ENCODE measurements at regions not wholly inside any gene's neighbourhood (a gene's known extent, or its start where the extent isn't known, plus 50 kb on each side); places are given as distances from the start of the nearest gene placed in this dataset.

DNA sequence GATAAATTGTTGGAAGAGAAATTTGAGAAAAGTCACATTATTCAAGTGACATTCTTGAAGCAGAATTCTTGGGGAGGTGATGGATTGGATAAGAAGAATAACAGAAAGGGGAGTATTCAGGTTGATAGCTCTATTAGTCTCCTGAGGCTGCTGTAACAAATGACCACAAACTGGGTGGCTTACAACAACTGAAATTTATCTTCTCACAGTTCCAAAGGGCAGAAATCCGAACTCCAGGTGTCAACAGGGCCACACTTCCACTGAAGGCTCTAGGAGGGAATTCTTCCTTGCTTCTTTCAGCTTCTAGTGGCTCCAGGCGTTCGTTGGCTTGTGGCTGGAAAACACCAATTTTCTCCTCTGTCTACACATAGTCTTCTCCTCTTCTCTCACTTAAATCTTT, 99.8 kb downstream of the TES start:
- peaks cover 7% of the 10 kb centered on the region for H3K4me1 Mint-ChIP-seq (ENCODE audit: low read depth)
- DNase-seq (no peak), ATAC-seq (replicated peaks in 1 of 2) (no peak)
- peaks cover 21% of the 10 kb centered on the region for H3K27me3 Mint-ChIP-seq (ENCODE audit: low read depth)
- H3K9me3 Mint-ChIP-seq = no peaks in the 10 kb centered on the region
- no peak overlapping the region for H3K4me3 Mint-ChIP-seq
- H3K27ac Mint-ChIP-seq = no peak overlapping the region
- H3K36me3 Mint-ChIP-seq (ENCODE audit: insufficient read depth in 2 of 2) = no peaks in the 10 kb centered on the region

DNA sequence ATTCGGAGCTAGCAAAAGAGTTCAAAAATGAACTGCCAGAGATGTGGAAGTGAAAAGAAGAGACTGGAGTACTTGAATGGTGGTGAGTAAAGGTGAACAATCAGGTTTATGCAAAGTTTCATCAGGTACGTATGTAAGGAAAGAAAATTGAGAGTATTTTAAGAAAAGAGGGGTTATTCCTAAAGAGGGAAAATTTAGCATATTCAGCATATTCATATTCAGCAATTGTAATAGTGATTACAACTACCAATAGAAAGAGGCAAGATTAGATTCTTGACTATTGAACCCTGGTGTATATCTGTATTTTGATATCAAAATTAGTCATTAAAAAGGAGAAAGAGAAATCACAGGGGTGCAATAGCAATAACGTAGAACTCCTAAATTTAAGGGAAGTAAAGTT, 100.9 kb downstream of the TES start:
- DNase-seq (no peak), ATAC-seq (replicated peaks in 1 of 2) (no peak)
- peaks cover 14% of the 10 kb centered on the region for H3K27me3 Mint-ChIP-seq (ENCODE audit: low read depth)
- peaks cover 7% of the 10 kb centered on the region for H3K4me1 Mint-ChIP-seq (ENCODE audit: low read depth)
- H3K4me3 Mint-ChIP-seq = no peak overlapping the region
- no peaks in the 10 kb centered on the region for H3K36me3 Mint-ChIP-seq (ENCODE audit: insufficient read depth in 2 of 2)
- H3K27ac Mint-ChIP-seq = no peak overlapping the region
- H3K9me3 Mint-ChIP-seq = no peaks in the 10 kb centered on the region

DNA sequence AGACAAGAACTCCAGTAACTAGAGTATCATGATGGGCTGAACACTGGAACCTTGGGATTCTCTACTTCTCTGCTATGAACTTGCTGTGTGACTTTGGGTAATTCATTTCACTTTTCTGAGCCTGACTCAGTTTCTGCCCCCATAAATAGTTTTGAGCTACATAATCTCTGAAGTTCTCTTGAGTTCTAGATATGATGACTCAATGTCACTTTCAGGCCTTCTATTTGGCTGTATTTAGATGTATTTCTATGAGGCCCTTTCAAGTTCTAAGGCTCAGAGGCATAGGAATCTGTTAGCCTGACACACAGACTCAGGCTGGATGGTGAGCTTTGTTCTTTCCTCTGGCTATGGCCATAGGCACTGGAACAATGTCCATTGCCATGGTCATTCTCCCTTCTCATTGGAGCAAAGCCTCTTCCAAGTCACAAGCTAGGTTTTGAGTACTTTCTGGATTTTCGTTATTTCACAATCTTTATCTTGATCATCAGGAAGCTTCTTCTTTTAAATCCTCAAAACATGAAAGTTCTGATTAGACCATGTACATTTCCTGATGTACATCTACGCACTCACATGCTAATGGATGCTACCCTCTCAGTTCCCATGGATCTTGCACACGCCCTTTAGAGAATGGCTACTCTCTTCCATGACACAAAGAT, 101.6 kb downstream of the TES start:
- Mint-ChIP-seq H3K27ac (no peak overlapping the region), H3K36me3 (ENCODE audit: insufficient read depth in 2 of 2) (no peaks in the 10 kb centered on the region), H3K27me3 (ENCODE audit: low read depth) (peaks cover 18% of the 10 kb centered on the region), H3K4me3 (no peak overlapping the region), H3K9me3 (no peaks in the 10 kb centered on the region), H3K4me1 (ENCODE audit: low read depth) (peaks cover 13% of the 10 kb centered on the region)
- ATAC-seq (replicated peaks in 1 of 2) = peak; percentile 85 to 86
- no peak for DNase-seq

DNA sequence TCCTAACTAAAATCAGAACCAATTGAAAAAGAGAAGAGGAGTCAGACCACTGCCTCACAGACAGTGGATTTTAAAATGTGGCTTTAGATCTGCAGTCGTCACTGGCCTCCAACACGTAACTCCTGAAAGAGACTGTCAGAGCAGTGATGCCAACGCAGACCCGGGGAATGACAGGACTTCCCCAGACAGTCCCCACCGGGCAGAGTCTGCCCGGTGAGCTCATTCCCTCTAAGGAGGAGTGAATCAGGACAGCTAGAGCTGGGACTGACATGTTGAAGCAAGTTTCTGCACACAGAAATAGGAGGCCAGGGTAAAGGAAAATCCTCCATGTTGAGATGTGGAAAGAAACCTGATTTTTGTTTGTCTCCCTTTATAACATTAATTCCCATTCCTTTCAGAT, 105.0 kb downstream of the TES start:
- ATAC-seq (replicated peaks in 1 of 2) (no peak), DNase-seq (no peak)
- H3K4me3 Mint-ChIP-seq = no peak overlapping the region
- H3K27me3 Mint-ChIP-seq (ENCODE audit: low read depth) = peaks cover 34% of the 10 kb centered on the region
- H3K36me3 Mint-ChIP-seq (ENCODE audit: insufficient read depth in 2 of 2) = peaks cover 0 to 2% of the 10 kb centered on the region in 2 donors
- peaks cover 18% of the 10 kb centered on the region for H3K4me1 Mint-ChIP-seq (ENCODE audit: low read depth)
- no peak overlapping the region for H3K27ac Mint-ChIP-seq
- H3K9me3 Mint-ChIP-seq = no peaks in the 10 kb centered on the region

DNA sequence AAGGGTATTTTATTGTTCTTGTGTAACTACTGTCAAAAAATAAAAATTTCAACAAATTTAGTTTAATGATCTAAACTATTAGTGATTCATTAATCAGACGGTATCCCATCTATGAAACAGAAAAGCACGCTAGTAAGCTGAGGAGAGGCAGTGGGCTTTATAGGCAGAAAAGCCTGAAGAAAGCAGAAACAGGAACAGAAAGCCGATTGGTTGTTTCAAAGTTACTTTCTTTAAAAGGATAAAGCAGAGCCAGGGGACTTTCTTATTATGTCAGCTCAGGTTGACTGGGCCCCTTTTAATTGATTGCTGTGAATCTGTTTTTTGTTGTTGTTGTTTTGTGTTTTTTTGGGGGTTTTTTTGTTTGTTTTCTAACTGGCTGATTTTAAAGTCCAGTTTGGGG, 105.5 kb downstream of the TES start:
- H3K27me3 Mint-ChIP-seq (ENCODE audit: low read depth) = peaks cover 34% of the 10 kb centered on the region
- peaks cover 18% of the 10 kb centered on the region for H3K4me1 Mint-ChIP-seq (ENCODE audit: low read depth)
- no peak overlapping the region for H3K4me3 Mint-ChIP-seq
- H3K36me3 Mint-ChIP-seq (ENCODE audit: insufficient read depth in 2 of 2) = peaks cover 0 to 2% of the 10 kb centered on the region in 2 donors
- H3K27ac Mint-ChIP-seq = no peak overlapping the region
- no peak for DNase-seq
- no peak for ATAC-seq (replicated peaks in 1 of 2)
- no peaks in the 10 kb centered on the region for H3K9me3 Mint-ChIP-seq

DNA sequence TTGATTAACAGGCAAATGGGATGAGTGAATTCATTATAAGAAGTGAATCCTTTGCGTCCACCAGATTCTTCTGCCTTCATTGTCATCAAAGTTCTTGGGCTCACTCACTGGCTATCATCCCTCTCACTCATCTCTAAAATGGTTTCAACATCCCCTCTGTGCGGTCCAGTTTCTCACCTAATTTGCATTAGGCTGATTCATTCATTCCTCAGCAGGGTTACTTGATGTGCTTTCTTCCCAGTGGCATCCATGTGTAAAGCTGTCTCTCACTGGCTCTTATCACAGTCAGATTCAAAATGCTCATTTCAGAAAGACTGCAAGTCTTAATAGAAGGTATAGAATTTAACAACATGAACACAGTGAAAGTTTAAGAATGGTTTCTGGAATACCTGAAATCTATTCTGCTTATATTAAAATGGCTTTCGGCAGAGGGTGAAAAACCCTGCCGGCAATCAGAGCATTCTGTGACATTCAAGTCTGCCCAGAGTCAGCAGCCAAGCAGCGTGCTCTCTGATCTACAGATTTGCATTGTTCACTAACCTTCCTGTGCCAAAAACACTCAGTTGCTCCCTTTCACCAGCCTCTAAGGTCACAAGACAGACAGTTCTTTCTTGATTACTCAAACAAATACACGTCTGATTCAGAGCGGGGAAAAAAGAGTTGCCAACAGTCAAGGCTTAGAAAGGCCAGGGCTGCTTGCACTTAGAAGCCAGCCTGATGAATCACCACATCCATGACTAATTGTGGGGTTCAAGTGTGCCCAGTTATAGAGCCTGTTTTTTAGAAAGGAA, 106.7 kb downstream of the TES start:
- peaks cover 34% of the 10 kb centered on the region for H3K27me3 Mint-ChIP-seq (ENCODE audit: low read depth)
- peak; percentile 63 to 71 for DNase-seq
- peaks cover 0 to 2% of the 10 kb centered on the region in 2 donors for H3K36me3 Mint-ChIP-seq (ENCODE audit: insufficient read depth in 2 of 2)
- peak overlapping the region; percentile 36 to 56 for H3K4me3 Mint-ChIP-seq
- H3K9me3 Mint-ChIP-seq = no peaks in the 10 kb centered on the region
- H3K27ac Mint-ChIP-seq = peak overlapping the region; percentile 20
- ATAC-seq (replicated peaks in 1 of 2) = peak; percentile 95 to 97
- H3K4me1 Mint-ChIP-seq (ENCODE audit: low read depth) = peaks cover 15% of the 10 kb centered on the region

DNA sequence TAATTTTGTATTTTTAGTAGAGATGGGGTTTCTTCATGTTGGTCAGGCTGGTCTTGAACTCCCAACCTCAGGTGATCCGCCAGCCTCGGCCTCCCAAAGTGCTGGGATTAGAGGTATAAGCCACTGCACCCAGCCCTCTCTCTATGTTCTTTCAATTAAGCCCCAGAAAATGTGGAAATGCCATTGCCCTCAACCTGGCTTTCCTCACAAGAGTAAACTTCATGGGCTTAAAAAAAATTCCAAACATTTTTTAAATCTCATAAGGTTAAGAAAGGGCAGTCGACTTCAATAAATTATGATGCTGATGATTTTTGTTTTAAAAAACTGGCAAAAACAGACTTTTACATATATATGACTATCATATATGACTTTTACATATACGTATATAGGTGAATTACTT, 107.6 kb downstream of the TES start:
- H3K27me3 Mint-ChIP-seq (ENCODE audit: low read depth) = peaks cover 40% of the 10 kb centered on the region

DNA sequence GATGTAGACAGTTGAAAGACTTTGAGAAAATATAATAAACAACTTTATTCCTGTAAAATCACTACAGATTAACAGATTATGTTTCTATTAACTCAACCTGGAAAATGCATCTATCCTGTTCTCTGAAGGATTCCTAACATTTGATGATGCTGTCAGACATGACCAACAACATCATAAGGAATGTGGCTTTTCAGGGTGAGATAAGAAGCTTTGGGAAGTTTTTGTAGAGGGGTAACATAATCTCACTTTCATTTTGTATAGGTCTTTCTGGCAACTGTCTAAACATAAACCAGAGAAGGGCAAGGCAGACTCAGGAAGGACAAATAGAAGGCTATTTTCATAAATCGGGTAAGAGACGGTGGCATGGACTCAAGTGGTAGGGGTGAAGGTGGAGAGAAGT, 112.2 kb downstream of the TES start:
- Mint-ChIP-seq H3K27ac (no peak overlapping the region), H3K4me3 (no peak overlapping the region), H3K4me1 (ENCODE audit: low read depth) (peaks cover 5% of the 10 kb centered on the region), H3K9me3 (no peaks in the 10 kb centered on the region), H3K36me3 (ENCODE audit: insufficient read depth in 2 of 2) (peaks cover 0 to 2% of the 10 kb centered on the region in 2 donors), H3K27me3 (ENCODE audit: low read depth) (peaks cover 19% of the 10 kb centered on the region)
- DNase-seq = no peak
- no peak for ATAC-seq (replicated peaks in 1 of 2)

More for the DNA sequence above, 107.6 kb downstream of the TES start:
- DNase-seq = no peak
- no peak overlapping the region for H3K4me3 Mint-ChIP-seq
- H3K9me3 Mint-ChIP-seq = no peaks in the 10 kb centered on the region
- peaks cover 0 to 2% of the 10 kb centered on the region in 2 donors for H3K36me3 Mint-ChIP-seq (ENCODE audit: insufficient read depth in 2 of 2)
- no peak for ATAC-seq (replicated peaks in 1 of 2)
- H3K27ac Mint-ChIP-seq = no peak overlapping the region
- peaks cover 16% of the 10 kb centered on the region for H3K4me1 Mint-ChIP-seq (ENCODE audit: low read depth)

DNA sequence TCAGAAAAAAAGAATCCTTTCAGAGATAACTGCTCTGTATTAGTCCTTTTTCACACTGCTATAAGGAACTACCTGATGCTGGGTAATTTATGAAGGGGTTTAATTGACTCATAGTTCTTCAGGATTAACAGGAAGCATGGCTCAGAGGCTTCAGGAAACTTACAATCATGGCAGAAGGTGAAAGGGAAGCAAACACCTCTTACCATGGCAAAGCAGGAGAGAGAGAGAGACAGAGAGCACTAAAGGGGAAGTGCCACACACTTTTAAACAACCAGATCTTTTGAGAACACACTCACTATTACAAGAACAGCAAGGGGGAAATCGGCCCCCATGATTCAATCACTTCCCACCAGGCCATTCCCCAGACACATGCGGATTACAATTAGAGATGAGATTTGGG, 114.2 kb downstream of the TES start:
- DNase-seq (no peak), ATAC-seq (replicated peaks in 1 of 2) (no peak)
- peaks cover 13% of the 10 kb centered on the region for H3K27me3 Mint-ChIP-seq (ENCODE audit: low read depth)
- peaks cover 5% of the 10 kb centered on the region for H3K4me1 Mint-ChIP-seq (ENCODE audit: low read depth)
- no peaks in the 10 kb centered on the region for H3K9me3 Mint-ChIP-seq
- H3K36me3 Mint-ChIP-seq (ENCODE audit: insufficient read depth in 2 of 2) = no peaks in the 10 kb centered on the region
- no peak overlapping the region for H3K27ac Mint-ChIP-seq
- no peak overlapping the region for H3K4me3 Mint-ChIP-seq

DNA sequence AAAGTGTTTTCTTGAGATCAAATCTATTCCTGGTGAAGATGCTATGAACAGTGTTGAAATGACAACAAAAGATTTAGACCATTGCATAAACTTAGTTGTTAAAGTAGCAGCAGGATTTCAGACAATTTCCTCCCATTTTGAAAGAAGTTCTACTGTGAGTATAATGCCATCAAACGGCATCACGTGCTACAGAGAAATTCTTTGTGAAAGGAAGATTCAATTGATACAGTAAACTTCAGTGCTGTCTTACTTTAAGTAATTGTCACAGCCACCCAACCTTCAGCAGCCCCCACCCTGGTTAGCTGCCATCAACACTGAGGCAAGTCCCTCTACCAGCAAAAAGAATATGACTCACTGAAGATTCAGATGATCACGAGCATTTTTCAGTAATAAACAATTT, 115.2 kb downstream of the TES start:
- Mint-ChIP-seq H3K9me3 (no peaks in the 10 kb centered on the region), H3K4me3 (no peak overlapping the region), H3K36me3 (ENCODE audit: insufficient read depth in 2 of 2) (no peaks in the 10 kb centered on the region), H3K27ac (no peak overlapping the region), H3K4me1 (ENCODE audit: low read depth) (peaks cover 5% of the 10 kb centered on the region), H3K27me3 (ENCODE audit: low read depth) (peaks cover 13% of the 10 kb centered on the region)
- no peak for ATAC-seq (replicated peaks in 1 of 2)
- DNase-seq = no peak

DNA sequence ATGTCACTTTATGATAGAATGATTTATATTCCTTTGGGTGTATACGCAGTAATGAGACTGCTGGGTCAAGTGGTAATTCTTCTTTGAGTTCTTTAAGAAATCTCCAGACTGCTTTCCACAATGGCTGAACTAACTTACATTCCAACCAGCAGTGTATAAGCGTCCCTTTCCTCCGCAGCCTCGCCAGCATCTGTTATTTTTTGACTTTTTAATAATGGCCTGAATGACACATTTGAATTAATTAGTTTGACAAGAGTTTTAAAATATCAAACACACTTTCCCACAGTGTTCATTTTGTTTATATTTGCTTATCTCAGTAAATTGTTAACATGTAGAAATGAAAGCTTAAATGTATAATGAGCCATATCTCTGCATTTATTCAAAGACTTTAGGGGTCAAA, 116.8 kb downstream of the TES start:
- Mint-ChIP-seq H3K27ac (no peak overlapping the region), H3K36me3 (ENCODE audit: insufficient read depth in 2 of 2) (no peaks in the 10 kb centered on the region), H3K4me1 (ENCODE audit: low read depth) (peaks cover 5% of the 10 kb centered on the region), H3K4me3 (no peak overlapping the region), H3K9me3 (no peaks in the 10 kb centered on the region), H3K27me3 (ENCODE audit: low read depth) (peaks cover 13% of the 10 kb centered on the region)
- DNase-seq = no peak
- ATAC-seq (replicated peaks in 1 of 2) = no peak

DNA sequence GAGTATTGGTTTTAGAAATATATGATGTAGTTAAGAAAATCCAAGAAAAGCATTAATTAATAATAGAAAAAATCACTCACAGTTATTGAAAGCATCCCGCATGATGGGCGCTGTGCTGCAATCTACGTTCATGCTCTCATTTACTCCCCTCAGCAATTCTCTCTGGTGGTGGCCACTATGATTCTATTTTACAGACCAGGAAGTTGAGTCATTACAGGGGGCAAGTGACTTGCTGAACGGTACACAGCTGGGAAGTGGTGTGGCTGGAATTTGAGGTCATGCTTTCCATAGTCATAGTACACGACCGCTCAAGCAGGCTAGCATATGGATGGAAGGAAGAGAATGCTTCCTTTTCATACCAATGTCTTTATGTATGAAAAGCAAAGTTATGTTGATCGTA, 117.4 kb downstream of the TES start:
- Mint-ChIP-seq H3K27me3 (ENCODE audit: low read depth) (peaks cover 9% of the 10 kb centered on the region), H3K4me1 (ENCODE audit: low read depth) (peaks cover 1% of the 10 kb centered on the region), H3K4me3 (no peak overlapping the region), H3K36me3 (ENCODE audit: insufficient read depth in 2 of 2) (no peaks in the 10 kb centered on the region), H3K27ac (no peak overlapping the region), H3K9me3 (no peaks in the 10 kb centered on the region)
- ATAC-seq (replicated peaks in 1 of 2) (no peak), DNase-seq (no peak)

DNA sequence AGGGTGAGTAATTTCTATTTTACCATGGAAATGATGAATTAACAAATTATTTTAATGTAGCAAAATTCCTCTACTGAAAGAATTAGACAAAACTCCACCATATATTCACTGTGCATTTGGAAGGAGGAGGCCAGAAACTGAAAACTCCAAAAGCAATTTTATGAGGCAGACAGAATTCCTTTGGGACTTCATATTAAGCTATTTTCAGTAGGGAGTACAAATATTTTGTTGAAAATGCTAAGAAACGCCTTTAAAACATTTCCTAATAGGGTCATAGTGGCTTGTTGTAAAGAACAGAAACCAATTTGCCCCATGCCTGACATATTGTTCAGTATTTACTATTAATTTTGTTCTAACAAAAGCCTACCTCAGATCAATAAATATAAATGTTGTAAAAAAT, 117.8 kb downstream of the TES start:
- no peak overlapping the region for H3K4me3 Mint-ChIP-seq
- ATAC-seq (replicated peaks in 1 of 2) (no peak), DNase-seq (no peak)
- peaks cover 7% of the 10 kb centered on the region for H3K27me3 Mint-ChIP-seq (ENCODE audit: low read depth)
- no peak overlapping the region for H3K27ac Mint-ChIP-seq
- no peaks in the 10 kb centered on the region for H3K9me3 Mint-ChIP-seq
- H3K36me3 Mint-ChIP-seq (ENCODE audit: insufficient read depth in 2 of 2) = no peaks in the 10 kb centered on the region
- no peaks in the 10 kb centered on the region for H3K4me1 Mint-ChIP-seq (ENCODE audit: low read depth)

Data from activated T-cell treated with anti-CD3 and anti-CD28 coated beads, Interleukin-2, amount 50 U/mL, for 72 hours (primary cell).